ENCODE measurements at regions not wholly inside any gene's neighbourhood (a gene's known extent, or its start where the extent isn't known, plus 50 kb on each side); places are given as distances from the start of the nearest gene placed in this dataset.

GRCh38 chr6:6837541-6838080, 249.1 kb downstream of the LY86 start:
- Histone ChIP-seq H3K36me3 (ENCODE audit: insufficient read depth in 1 of 2, low read depth in 1 of 2) (no peaks in the 10 kb centered on the region), H3K4me1 (peaks cover 3% of the 10 kb centered on the region), H3K4me3 (no peak overlapping the region), H3K9me3 (no peaks in the 10 kb centered on the region), H3K27me3 (ENCODE audit: insufficient read depth in 3 of 3, low read length in 2 of 3) (no peaks in the 10 kb centered on the region), H3K27ac (no peak overlapping the region)
- intact Hi-C loops (cut with DNase I), result no loop called here
- 83 to 91% (median 87%) methylated on average over 4 of the region's 4 CpGs for WGBS, 3 donors
- no peak for ATAC-seq
- no peak for DNase-seq
- no peak for TF ChIP-seq CTCF (IDR thresholded peaks at IDR 0.05)

GRCh38 chr6:6840831-6841291, 252.3 kb downstream of the LY86 start:
- Histone ChIP-seq H3K36me3 (ENCODE audit: insufficient read depth in 1 of 2, low read depth in 1 of 2) (no peaks in the 10 kb centered on the region), H3K27ac (no peak overlapping the region), H3K9me3 (peaks cover 6% of the 10 kb centered on the region), H3K4me1 (peaks cover 3% of the 10 kb centered on the region), H3K27me3 (ENCODE audit: insufficient read depth in 3 of 3, low read length in 2 of 3) (no peaks in the 10 kb centered on the region), H3K4me3 (no peak overlapping the region)
- ATAC-seq (no peak), DNase-seq (no peak)
- 89 to 90% (median 90%) methylated on average over 5 of the region's 5 CpGs for WGBS, 3 donors
- no peak for TF ChIP-seq CTCF (IDR thresholded peaks at IDR 0.05)
- intact Hi-C loops (cut with DNase I), result no loop called here

GRCh38 chr6:6841571-6841970, 253.1 kb downstream of the LY86 start:
- ATAC-seq (no peak), DNase-seq (no peak)
- H3K9me3 ChIP-seq, result peaks cover 10% of the 10 kb centered on the region
- 57 to 66% (median 60%) methylated on average over 3 of the region's 3 CpGs for WGBS, 3 donors
- no peak for TF ChIP-seq CTCF (IDR thresholded peaks at IDR 0.05)
- intact Hi-C loops (cut with DNase I), result no loop called here
- H3K36me3 ChIP-seq (ENCODE audit: insufficient read depth in 1 of 2, low read depth in 1 of 2), result no peaks in the 10 kb centered on the region
- H3K4me3 ChIP-seq, result no peak overlapping the region
- no peak overlapping the region for H3K27ac ChIP-seq
- no peaks in the 10 kb centered on the region for H3K27me3 ChIP-seq (ENCODE audit: insufficient read depth in 3 of 3, low read length in 2 of 3)
- H3K4me1 ChIP-seq, result peaks cover 3% of the 10 kb centered on the region

GRCh38 chr6:6842291-6842690, 253.8 kb downstream of the LY86 start:
- Histone ChIP-seq H3K4me1 (peaks cover 3% of the 10 kb centered on the region), H3K27ac (no peak overlapping the region), H3K4me3 (no peak overlapping the region), H3K36me3 (ENCODE audit: insufficient read depth in 1 of 2, low read depth in 1 of 2) (no peaks in the 10 kb centered on the region), H3K27me3 (ENCODE audit: insufficient read depth in 3 of 3, low read length in 2 of 3) (no peaks in the 10 kb centered on the region), H3K9me3 (peaks cover 10% of the 10 kb centered on the region)
- DNase-seq (no peak), ATAC-seq (no peak)
- 71 to 82% (median 76%) methylated on average over 5 of the region's 5 CpGs for WGBS, 3 donors
- TF ChIP-seq CTCF (IDR thresholded peaks at IDR 0.05), result no peak
- intact Hi-C loops (cut with DNase I), result no loop called here

GRCh38 chr6:6843057-6843627, 254.6 kb downstream of the LY86 start:
- Histone ChIP-seq H3K36me3 (ENCODE audit: insufficient read depth in 1 of 2, low read depth in 1 of 2) (no peaks in the 10 kb centered on the region), H3K27ac (no peak overlapping the region), H3K27me3 (ENCODE audit: insufficient read depth in 3 of 3, low read length in 2 of 3) (no peaks in the 10 kb centered on the region), H3K9me3 (peaks cover 10% of the 10 kb centered on the region), H3K4me3 (no peak overlapping the region), H3K4me1 (peaks cover 3% of the 10 kb centered on the region)
- 82 to 90% (median 82%) methylated on average over 5 of the region's 5 CpGs for WGBS, 3 donors
- intact Hi-C loops (cut with DNase I), result no loop called here
- no peak for ATAC-seq
- no peak for DNase-seq
- TF ChIP-seq CTCF (IDR thresholded peaks at IDR 0.05), result no peak
